IMR-90 (cell line): ENCODE measurements at regions not wholly inside any gene's neighbourhood (a gene's known extent, or its start where the extent isn't known, plus 50 kb on each side); places are given as distances from the start of the nearest gene placed in this dataset.

Source experiments
- ATAC-seq: fragments of 200-7000 bp; cut with Tn5 transposase; 2 replicates; pipeline ENCODE4 v1.9.1; 2020; ENCODE audit warnings: low read depth, mild to moderate bottlenecking, moderate library complexity
- BruUV-seq: library from RNA; stranded (reverse); fragments of 400-500 nt; replicated peaks from 2 replicates; lab custom pipeline; 2021; lab: Mats Ljungman, UMichigan
- CTCF ChIA-PET: fragments of 300-600 bp; formaldehyde crosslinking; extraction: SDS; loops from one replicate; lab custom pipeline; 2021; ENCODE audit warnings: antibody characterized with exemption; lab: Yijun Ruan, JAX
- POLR2A ChIA-PET: fragments of 300-600 bp; sonication (Branson Sonifier 250); formaldehyde crosslinking; loops from one replicate; lab custom pipeline; 2022; ENCODE audit warnings: antibody characterized with exemption; ENCODE audit not compliant: unreplicated experiment; lab: Charles Lee
- DNase-seq: peaks from one replicate; pipeline ENCODE4 v3.0.0; 2013
- H2AFZ ChIP-seq: replicated peaks from 2 replicates; pipeline ENCODE3; 2013; ENCODE audit warnings: low read length, mild to moderate bottlenecking; ENCODE audit not compliant: poor library complexity
- H2AK5ac ChIP-seq: 2 replicates; pipeline ENCODE4 v1.6.1; 2013; ENCODE audit warnings: low read depth, low read length, inconsistent platforms
- H2AK9ac ChIP-seq: replicated peaks from 2 replicates; pipeline ENCODE3; 2013; ENCODE audit warnings: mild to moderate bottlenecking, low read depth, low read length, moderate library complexity; ENCODE audit not compliant: poor library complexity
- H2BK120ac ChIP-seq: 2 replicates; pipeline ENCODE4 v1.6.1; 2013; ENCODE audit warnings: low read depth, low read length, inconsistent platforms
- H2BK15ac ChIP-seq: 3 replicates; pipeline ENCODE4 v1.6.1; 2013; ENCODE audit warnings: low read depth, low read length, inconsistent platforms
- H2BK20ac ChIP-seq: 2 replicates; pipeline ENCODE4 v1.6.1; 2013; ENCODE audit warnings: low read depth, mild to moderate bottlenecking, inconsistent platforms, low read length, moderate library complexity
- H2BK5ac ChIP-seq: 2 replicates; pipeline ENCODE4 v1.6.1; 2013; ENCODE audit warnings: mild to moderate bottlenecking, low read depth, low read length, inconsistent platforms; ENCODE audit not compliant: poor library complexity, severe bottlenecking
- H3K14ac ChIP-seq: replicated peaks from 2 replicates; pipeline ENCODE4 v1.6.1; 2013; ENCODE audit warnings: low read depth, low read length, inconsistent platforms
- H3K18ac ChIP-seq: 2 replicates; pipeline ENCODE4 v1.6.1; 2013; ENCODE audit warnings: low read depth, low read length, control low read depth
- H3K23ac ChIP-seq: 2 replicates; pipeline ENCODE4 v1.6.1; 2013; ENCODE audit warnings: low read depth, low read length, inconsistent platforms
- H3K27ac ChIP-seq: 2 replicates; pipeline ENCODE4 v1.5.1; 2013; ENCODE audit warnings: mild to moderate bottlenecking, control low read depth, low read length; ENCODE audit not compliant: insufficient read depth
- H3K27me3 ChIP-seq: 2 replicates; pipeline ENCODE4 v1.6.1; 2013; ENCODE audit warnings: low read length; ENCODE audit not compliant: control insufficient read depth, insufficient read depth
- H3K36me3 ChIP-seq: 2 replicates; pipeline ENCODE4 v1.6.1; 2013; ENCODE audit warnings: low read length, mixed read lengths; ENCODE audit not compliant: control insufficient read depth, insufficient read depth
- H3K4ac ChIP-seq: 2 replicates; pipeline ENCODE4 v1.6.1; 2013; ENCODE audit warnings: low read depth, low read length, inconsistent platforms
- H3K4me1 ChIP-seq: 2 replicates; pipeline ENCODE4 v1.6.1; 2013; ENCODE audit warnings: low read length, mixed read lengths; ENCODE audit not compliant: control insufficient read depth, insufficient read depth
- H3K4me2 ChIP-seq: 2 replicates; pipeline ENCODE4 v1.6.1; 2013; ENCODE audit warnings: low read depth, mild to moderate bottlenecking, control low read depth, low read length, moderate library complexity
- H3K4me3 ChIP-seq: 2 replicates; pipeline ENCODE4 v1.5.1; 2013; ENCODE audit warnings: low read depth, mild to moderate bottlenecking, control low read depth, low read length, moderate library complexity; ENCODE audit not compliant: insufficient read depth
- H3K56ac ChIP-seq: 2 replicates; pipeline ENCODE4 v1.6.1; 2013; ENCODE audit warnings: low read length, inconsistent platforms; ENCODE audit not compliant: insufficient read depth; ENCODE audit errors: extremely low read depth
- H3K79me1 ChIP-seq, 2 experiments: 2 replicates each; pipeline ENCODE4 v1.6.1; 2013; ENCODE audit warnings: low read length in 2 of 2, inconsistent platforms in 1 of 2, low read depth in 1 of 2
- H3K9ac ChIP-seq: 2 replicates; pipeline ENCODE4 v1.6.1; 2013; ENCODE audit warnings: low read depth, low read length, control low read depth
- H3K9me1 ChIP-seq: 2 replicates; pipeline ENCODE4 v1.6.1; 2013; ENCODE audit warnings: low read length, inconsistent platforms; ENCODE audit not compliant: insufficient read depth
- H3K9me3 ChIP-seq: 2 replicates; pipeline ENCODE4 v1.6.1; 2013; ENCODE audit warnings: low read length; ENCODE audit not compliant: control insufficient read depth, insufficient read depth
- H4K20me1 ChIP-seq: 2 replicates; pipeline ENCODE4 v1.6.1; 2013; ENCODE audit warnings: low read length, inconsistent platforms; ENCODE audit not compliant: insufficient read depth
- H4K5ac ChIP-seq: 2 replicates; pipeline ENCODE4 v1.6.1; 2013; ENCODE audit warnings: mild to moderate bottlenecking, low read depth, low read length, control low read depth
- H4K8ac ChIP-seq, 2 experiments: 2 replicates each; pipeline ENCODE4 v1.6.1; 2013; ENCODE audit warnings: low read depth in 2 of 2, low read length in 2 of 2, control low read depth in 1 of 2, inconsistent platforms in 1 of 2
- H4K91ac ChIP-seq: 2 replicates; pipeline ENCODE4 v1.6.1; 2013; ENCODE audit warnings: low read depth, low read length, inconsistent platforms; ENCODE audit not compliant: insufficient read depth
- BHLHE40 ChIP-seq: fragments of 150-350 bp; IDR thresholded peaks from 2 replicates; pipeline ENCODE4 v1.6.1; 2016; ENCODE audit warnings: mild to moderate bottlenecking, low read depth, low read length
- FOS ChIP-seq: fragments of 150-350 bp; IDR thresholded peaks from 2 replicates; pipeline ENCODE4 v1.6.1; 2016; ENCODE audit warnings: low read depth, low read length
- MAFK ChIP-seq: IDR thresholded peaks from 2 replicates; pipeline ENCODE4 v1.6.1; 2012; ENCODE audit warnings: low read depth, low read length, improper control_type of control experiment
- MXI1 ChIP-seq: IDR thresholded peaks from 2 replicates; pipeline ENCODE4 v1.6.1; 2012; ENCODE audit warnings: low read depth, mild to moderate bottlenecking, low read length, moderate library complexity, borderline replicate concordance
- POLR2A ChIP-seq: IDR thresholded peaks from 2 replicates; pipeline ENCODE4 v1.6.1; 2012; ENCODE audit warnings: mild to moderate bottlenecking, low read depth, low read length
- RCOR1 ChIP-seq: IDR thresholded peaks from 2 replicates; pipeline ENCODE4 v1.6.1; 2012; ENCODE audit warnings: mild to moderate bottlenecking, low read length, improper control_type of control experiment; ENCODE audit not compliant: insufficient replicate concordance
- RFX5 ChIP-seq: IDR thresholded peaks from 2 replicates; pipeline ENCODE4 v1.8.0; 2012; ENCODE audit warnings: low read depth, mild to moderate bottlenecking, low read length, moderate library complexity
- WGBS, 2 experiments: methylation state at CpG; one replicate each; pipeline versions ENCODE4 v1.1.5 to v1.1.7; 2013; ENCODE audit warnings: missing lambda C conversion rate in 2 of 2; ENCODE audit not compliant: insufficient read length in 1 of 2; ENCODE audit errors: extremely low coverage in 2 of 2; 5-methylcytosine and 5-hydroxymethylcytosine counted together
- dilution Hi-C: fragments of 300-500 bp; cut with HindIII; formaldehyde crosslinking; loops from one replicate; pipeline ENCODE4 v1.14.3; 2018; ENCODE audit warnings: low sequenced_read_pairs; ENCODE audit not compliant: unreplicated experiment
- in situ Hi-C: fragments of 300-500 bp; cut with MboI; formaldehyde crosslinking; loops from 3 replicates; pipeline ENCODE4 v1.14.3; 2019; ENCODE audit warnings: low sequenced_read_pairs, inconsistent platforms, mixed read lengths
- intact Hi-C: fragments of 100-400 bp; cut with micrococcal nuclease; formaldehyde crosslinking; loops from 2 replicates; pipeline ENCODE4 v1.10.0; 2022
- TF ChIP-seq, protein P1 (sequence below): conservative IDR thresholded peaks from 2 replicates; pipeline ENCODE4 v1.5.1; 2012; ENCODE audit warnings: mild to moderate bottlenecking, low read depth, low read length, improper control_type of control experiment

DNA sequence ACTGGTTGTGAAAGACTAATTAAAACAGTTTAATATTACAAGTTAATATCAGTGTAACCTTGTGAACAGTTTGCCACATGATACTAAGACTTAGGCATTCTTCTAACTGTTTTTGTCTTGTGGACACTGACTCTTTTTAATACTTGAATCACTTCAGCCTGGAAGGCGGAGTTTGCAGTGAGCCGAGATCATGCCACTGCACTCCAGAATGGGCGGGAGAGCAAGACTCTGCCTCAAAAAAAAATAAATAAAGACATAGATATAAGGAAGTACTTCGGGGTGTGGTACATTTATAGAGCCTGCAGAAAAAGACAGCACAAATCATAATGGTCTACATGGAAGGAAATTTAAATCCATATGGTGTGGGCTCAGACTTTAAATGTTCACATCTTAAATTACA lies 300.4 kb upstream of the NETO1 start:
- H3K9me3 ChIP-seq: peaks cover 2% of the 10 kb centered on the region; the same call in 1 of the 2 replicates

More for the DNA sequence above, 300.4 kb upstream of the NETO1 start:
- Histone ChIP-seq H3K4me1 (no peaks in the 10 kb centered on the region), H2BK15ac (no peak overlapping the region), H2BK5ac (no peak overlapping the region), H3K18ac (no peak overlapping the region), H3K4ac (no peak overlapping the region), H3K79me1 (no peaks in the 10 kb centered on the region), H3K9ac (no peak overlapping the region), H4K5ac (no peak overlapping the region), H3K23ac (no peak overlapping the region), H2AK5ac (no peak overlapping the region), H3K4me3 (no peak overlapping the region), H2AK9ac (no peak overlapping the region), H3K27ac (no peak overlapping the region), H2BK20ac (no peak overlapping the region), H3K36me3 (no peaks in the 10 kb centered on the region), H2AFZ (no peak overlapping the region), H3K27me3 (no peaks in the 10 kb centered on the region), H3K14ac (no peak overlapping the region), H2BK120ac (no peak overlapping the region), H4K20me1 (no peaks in the 10 kb centered on the region), H3K4me2 (no peak overlapping the region), H3K56ac (no peak overlapping the region), H4K91ac (no peak overlapping the region), H4K8ac (no peak overlapping the region), H3K9me1 (no peaks in the 10 kb centered on the region)
- DNase-seq (no peak), ATAC-seq (peak; percentile 37; the same call in 1 of the 2 replicates)
- no CpG with 5 or more reads among the region's 4 CpGs for WGBS, 2 experiments
- no peak for TF ChIP-seq MXI1
- no peak for TF ChIP-seq RFX5
- no peak for TF ChIP-seq POLR2A
- no peak for TF ChIP-seq RCOR1
- no peak for TF ChIP-seq BHLHE40
- TF ChIP-seq, protein P1, sequence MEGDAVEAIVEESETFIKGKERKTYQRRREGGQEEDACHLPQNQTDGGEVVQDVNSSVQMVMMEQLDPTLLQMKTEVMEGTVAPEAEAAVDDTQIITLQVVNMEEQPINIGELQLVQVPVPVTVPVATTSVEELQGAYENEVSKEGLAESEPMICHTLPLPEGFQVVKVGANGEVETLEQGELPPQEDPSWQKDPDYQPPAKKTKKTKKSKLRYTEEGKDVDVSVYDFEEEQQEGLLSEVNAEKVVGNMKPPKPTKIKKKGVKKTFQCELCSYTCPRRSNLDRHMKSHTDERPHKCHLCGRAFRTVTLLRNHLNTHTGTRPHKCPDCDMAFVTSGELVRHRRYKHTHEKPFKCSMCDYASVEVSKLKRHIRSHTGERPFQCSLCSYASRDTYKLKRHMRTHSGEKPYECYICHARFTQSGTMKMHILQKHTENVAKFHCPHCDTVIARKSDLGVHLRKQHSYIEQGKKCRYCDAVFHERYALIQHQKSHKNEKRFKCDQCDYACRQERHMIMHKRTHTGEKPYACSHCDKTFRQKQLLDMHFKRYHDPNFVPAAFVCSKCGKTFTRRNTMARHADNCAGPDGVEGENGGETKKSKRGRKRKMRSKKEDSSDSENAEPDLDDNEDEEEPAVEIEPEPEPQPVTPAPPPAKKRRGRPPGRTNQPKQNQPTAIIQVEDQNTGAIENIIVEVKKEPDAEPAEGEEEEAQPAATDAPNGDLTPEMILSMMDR: no peak
- TF ChIP-seq MAFK: no peak
- no peak for TF ChIP-seq FOS
- dilution Hi-C loops (no loop called here), in situ Hi-C loops (no loop called here), intact Hi-C loops (no loop called here)
- no TSS peak for BruUV-seq
- ChIA-PET POLR2A (no interaction called here), CTCF (no interaction called here)
